AG04450 (cell line): ENCODE measurements at regions not wholly inside any gene's neighbourhood (a gene's known extent, or its start where the extent isn't known, plus 50 kb on each side); places are given as distances from the start of the nearest gene placed in this dataset.

Experiments used
- CTCF ChIA-PET: fragments of 300-600, 350-600 bp; formaldehyde crosslinking; extraction: SDS; loops from one replicate; lab custom pipeline; 2022; ENCODE audit warnings: antibody characterized with exemption, inconsistent platforms; lab: Charles Lee
- POLR2A ChIA-PET: fragments of 350-600 bp; formaldehyde crosslinking; extraction: SDS; loops from one replicate; lab custom pipeline; 2021; ENCODE audit warnings: antibody characterized with exemption, inconsistent platforms; lab: Yijun Ruan, JAX
- DNase-seq: peaks from one replicate; pipeline ENCODE4 v3.0.0-alpha.2; 2011; ENCODE audit warnings: low read depth, low spot score
- H3K27ac ChIP-seq: one replicate; pipeline ENCODE4 v1.5.1; 2012; ENCODE audit warnings: low read depth, low read length, control low read depth
- H3K27me3 ChIP-seq: one replicate; pipeline ENCODE4 v1.6.0; 2012; ENCODE audit warnings: low read length; ENCODE audit not compliant: control insufficient read depth, insufficient read depth
- H3K4me3 ChIP-seq: 2 replicates; pipeline ENCODE4 v1.5.1; 2011; ENCODE audit warnings: mild to moderate bottlenecking, low read depth, low read length, control low read depth
- H3K9me3 ChIP-seq: 2 replicates; pipeline ENCODE4 v1.5.1; 2012; ENCODE audit warnings: low read length; ENCODE audit not compliant: control insufficient read depth, insufficient read depth
- TF ChIP-seq, protein P1 (sequence below): IDR thresholded peaks from 2 replicates; pipeline ENCODE4 v1.5.1; 2011; ENCODE audit warnings: low read depth, low read length, control low read depth, inconsistent platforms

DNA sequence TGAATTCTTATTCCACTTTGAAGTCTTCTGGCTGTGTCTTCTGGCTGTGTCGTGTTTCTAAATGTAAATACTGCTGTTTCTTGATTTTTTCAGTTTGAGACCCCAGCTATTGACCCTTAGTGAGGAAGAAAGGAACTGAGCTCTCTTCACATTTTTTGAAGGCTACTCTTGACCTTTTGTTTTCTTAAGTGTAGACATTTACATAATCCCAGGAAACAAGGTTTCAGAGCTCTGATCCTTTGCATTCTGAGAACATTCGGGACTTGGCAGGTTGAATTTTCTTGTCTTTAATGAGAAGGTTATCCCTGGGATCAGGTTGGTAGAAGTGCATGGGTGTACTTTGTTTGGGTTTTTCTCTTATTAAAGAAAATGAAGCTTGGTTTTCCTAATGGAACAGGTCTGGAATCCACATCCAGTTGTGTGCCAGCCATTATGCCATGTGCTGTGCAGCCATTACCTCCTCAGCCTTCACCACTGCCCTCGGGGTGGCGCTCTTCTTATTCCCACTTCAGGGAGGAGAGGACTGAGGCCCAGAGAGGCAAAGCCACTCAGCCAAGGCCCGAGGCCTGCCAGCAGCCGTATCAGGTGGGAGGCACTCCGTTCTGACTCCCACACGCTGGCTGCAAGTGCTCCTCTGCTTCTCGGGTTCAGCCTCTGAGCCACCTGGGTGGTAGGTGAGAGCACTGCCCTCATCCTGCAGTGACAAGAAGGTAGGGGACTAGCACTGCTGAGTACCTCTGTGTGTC is 120.9 kb downstream of the BEGAIN start:
- ChIA-PET CTCF (no interaction called here), POLR2A (interaction anchor here (0.7 kb wide), 1 partner anchor 18 kb away, joined by 3 read pairs; no protein-coding TSS in a partner anchor)
- Histone ChIP-seq H3K4me3 (no peak overlapping the region), H3K27me3 (no peaks in the 10 kb centered on the region), H3K9me3 (no peaks in the 10 kb centered on the region), H3K27ac (no peak overlapping the region)
- TF ChIP-seq, protein P1, sequence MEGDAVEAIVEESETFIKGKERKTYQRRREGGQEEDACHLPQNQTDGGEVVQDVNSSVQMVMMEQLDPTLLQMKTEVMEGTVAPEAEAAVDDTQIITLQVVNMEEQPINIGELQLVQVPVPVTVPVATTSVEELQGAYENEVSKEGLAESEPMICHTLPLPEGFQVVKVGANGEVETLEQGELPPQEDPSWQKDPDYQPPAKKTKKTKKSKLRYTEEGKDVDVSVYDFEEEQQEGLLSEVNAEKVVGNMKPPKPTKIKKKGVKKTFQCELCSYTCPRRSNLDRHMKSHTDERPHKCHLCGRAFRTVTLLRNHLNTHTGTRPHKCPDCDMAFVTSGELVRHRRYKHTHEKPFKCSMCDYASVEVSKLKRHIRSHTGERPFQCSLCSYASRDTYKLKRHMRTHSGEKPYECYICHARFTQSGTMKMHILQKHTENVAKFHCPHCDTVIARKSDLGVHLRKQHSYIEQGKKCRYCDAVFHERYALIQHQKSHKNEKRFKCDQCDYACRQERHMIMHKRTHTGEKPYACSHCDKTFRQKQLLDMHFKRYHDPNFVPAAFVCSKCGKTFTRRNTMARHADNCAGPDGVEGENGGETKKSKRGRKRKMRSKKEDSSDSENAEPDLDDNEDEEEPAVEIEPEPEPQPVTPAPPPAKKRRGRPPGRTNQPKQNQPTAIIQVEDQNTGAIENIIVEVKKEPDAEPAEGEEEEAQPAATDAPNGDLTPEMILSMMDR, result no peak
- no peak for DNase-seq

DNA sequence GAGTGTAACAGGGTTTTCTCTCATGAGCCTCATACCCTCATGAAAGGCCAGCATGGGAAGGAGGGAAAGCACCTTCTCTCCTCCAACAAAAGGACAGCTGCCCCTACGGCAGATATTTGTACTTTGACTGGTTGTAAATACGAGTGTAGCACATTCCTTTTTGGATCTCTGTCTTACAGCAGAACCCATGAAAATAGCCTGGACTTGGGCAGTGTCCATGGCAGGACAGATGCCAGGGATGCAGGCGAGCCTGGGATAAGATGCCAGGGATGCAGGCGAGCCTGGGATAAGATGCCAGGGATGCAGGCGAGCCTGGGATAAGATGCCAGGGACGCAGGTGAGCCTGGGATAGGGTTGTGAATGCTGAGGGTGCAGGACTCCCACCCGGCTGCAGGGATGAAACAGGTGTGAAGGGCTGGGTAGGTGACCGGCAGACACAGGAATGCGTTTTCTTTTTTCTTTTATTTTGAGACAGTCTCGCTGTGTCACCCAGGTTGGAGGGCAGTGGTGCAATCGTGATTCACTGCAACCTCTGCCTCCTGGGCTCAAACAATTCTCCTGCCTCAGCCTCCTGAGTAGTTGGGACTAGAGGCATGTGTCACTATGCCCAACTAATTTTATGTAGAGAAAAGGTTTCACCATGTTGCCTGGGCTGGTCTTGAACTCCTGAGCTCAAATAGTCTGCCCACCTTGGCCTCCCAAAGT is 120.0 kb downstream of the BEGAIN start:
- no peak for DNase-seq
- TF ChIP-seq, protein P1, result no peak
- H3K4me3 ChIP-seq, result no peak overlapping the region
- ChIA-PET POLR2A (no interaction called here), CTCF (interaction anchor here (0.6 kb wide), 1 partner anchor 461 kb away, joined by 3 read pairs; no protein-coding TSS in a partner anchor)
- H3K27ac ChIP-seq, result no peak overlapping the region
- H3K27me3 ChIP-seq, result no peaks in the 10 kb centered on the region
- H3K9me3 ChIP-seq, result no peaks in the 10 kb centered on the region

DNA sequence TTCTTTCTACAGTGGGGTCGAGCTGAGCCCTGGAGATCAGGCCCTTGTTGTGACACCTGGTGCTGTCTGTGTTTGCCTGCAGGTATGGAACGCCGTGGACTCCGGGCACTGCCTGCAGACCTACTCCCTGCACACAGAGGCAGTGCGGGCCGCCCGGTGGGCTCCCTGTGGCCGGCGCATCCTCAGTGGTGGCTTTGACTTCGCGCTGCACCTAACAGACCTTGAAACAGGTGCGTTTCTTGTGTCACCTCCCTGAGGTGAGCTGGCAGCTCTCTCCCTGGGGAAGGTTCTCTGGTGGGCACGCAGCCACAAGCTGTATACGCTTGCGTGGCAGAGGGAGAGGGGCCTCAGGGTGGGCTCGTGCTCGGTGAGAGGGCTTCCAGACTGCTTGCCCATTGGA is 119.3 kb downstream of the BEGAIN start:
- Histone ChIP-seq H3K27me3 (no peaks in the 10 kb centered on the region), H3K9me3 (no peaks in the 10 kb centered on the region), H3K4me3 (no peak overlapping the region), H3K27ac (no peak overlapping the region)
- TF ChIP-seq, protein P1, result no peak
- ChIA-PET POLR2A (no interaction called here), CTCF (interaction anchor here (0.6 kb wide), 2 partner anchors 462 to 1159 kb away, joined by 3 to 6 read pairs; no protein-coding TSS in a partner anchor)
- no peak for DNase-seq

DNA sequence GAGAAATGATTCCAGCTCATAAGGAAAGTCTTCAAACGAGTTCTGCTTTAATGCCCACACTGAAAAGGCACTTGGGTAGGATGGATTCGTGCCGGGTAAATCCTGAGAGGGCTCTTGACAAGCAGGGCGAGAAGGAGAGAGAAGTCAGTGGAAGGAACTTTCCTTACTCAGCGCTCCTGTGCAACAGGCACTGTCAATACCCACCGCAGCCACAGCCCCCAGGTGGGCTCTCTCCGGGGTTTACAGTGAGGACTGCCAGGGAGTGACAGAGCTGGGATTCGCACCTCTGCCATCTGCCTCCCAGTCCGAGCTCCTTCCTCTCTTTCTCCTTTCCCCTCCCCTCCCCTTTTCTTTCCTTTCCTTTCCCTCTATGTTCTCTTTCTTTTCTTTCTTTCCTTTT is 118.7 kb downstream of the BEGAIN start:
- DNase-seq, result no peak
- ChIA-PET CTCF (interaction anchor here (0.6 kb wide), 1 partner anchor 1158 kb away, joined by 6 read pairs; no protein-coding TSS in a partner anchor), POLR2A (no interaction called here)
- TF ChIP-seq, protein P1, result no peak
- H3K27me3 ChIP-seq, result no peaks in the 10 kb centered on the region
- no peak overlapping the region for H3K27ac ChIP-seq
- no peak overlapping the region for H3K4me3 ChIP-seq
- H3K9me3 ChIP-seq, result no peaks in the 10 kb centered on the region
